ENCODE measurements at regions not wholly inside any gene's neighbourhood (a gene's known extent, or its start where the extent isn't known, plus 50 kb on each side); places are given as distances from the start of the nearest gene placed in this dataset.

- TF ChIP-seq, protein P1, sequence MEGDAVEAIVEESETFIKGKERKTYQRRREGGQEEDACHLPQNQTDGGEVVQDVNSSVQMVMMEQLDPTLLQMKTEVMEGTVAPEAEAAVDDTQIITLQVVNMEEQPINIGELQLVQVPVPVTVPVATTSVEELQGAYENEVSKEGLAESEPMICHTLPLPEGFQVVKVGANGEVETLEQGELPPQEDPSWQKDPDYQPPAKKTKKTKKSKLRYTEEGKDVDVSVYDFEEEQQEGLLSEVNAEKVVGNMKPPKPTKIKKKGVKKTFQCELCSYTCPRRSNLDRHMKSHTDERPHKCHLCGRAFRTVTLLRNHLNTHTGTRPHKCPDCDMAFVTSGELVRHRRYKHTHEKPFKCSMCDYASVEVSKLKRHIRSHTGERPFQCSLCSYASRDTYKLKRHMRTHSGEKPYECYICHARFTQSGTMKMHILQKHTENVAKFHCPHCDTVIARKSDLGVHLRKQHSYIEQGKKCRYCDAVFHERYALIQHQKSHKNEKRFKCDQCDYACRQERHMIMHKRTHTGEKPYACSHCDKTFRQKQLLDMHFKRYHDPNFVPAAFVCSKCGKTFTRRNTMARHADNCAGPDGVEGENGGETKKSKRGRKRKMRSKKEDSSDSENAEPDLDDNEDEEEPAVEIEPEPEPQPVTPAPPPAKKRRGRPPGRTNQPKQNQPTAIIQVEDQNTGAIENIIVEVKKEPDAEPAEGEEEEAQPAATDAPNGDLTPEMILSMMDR (IDR thresholded peaks at IDR 0.05), result no peak
- no peaks in the 10 kb centered on the region for H3K9me3 ChIP-seq
- DNase-seq (no peak), ATAC-seq (no peak)
- H3K27ac ChIP-seq, result no peak overlapping the region
- intact Hi-C loops (cut with DNase I), result no loop called here
- no peaks in the 10 kb centered on the region for H3K36me3 ChIP-seq
- H3K4me1 ChIP-seq, result no peaks in the 10 kb centered on the region
- no peaks in the 10 kb centered on the region for H3K27me3 ChIP-seq (ENCODE audit: low read depth)
- H3K4me3 ChIP-seq, result no peak overlapping the region
Measured at GRCh38 chr5:91528831-91529230, 145.7 kb upstream of the ARRDC3 start.

GRCh38 chr5:91521785-91522184 is 138.7 kb upstream of the ARRDC3 start:
- TF ChIP-seq, protein P1 (IDR thresholded peaks at IDR 0.05), result no peak
- no peaks in the 10 kb centered on the region for H3K4me1 ChIP-seq
- ATAC-seq, result no peak
- no peak for DNase-seq
- H3K27ac ChIP-seq, result no peak overlapping the region
- H3K27me3 ChIP-seq (ENCODE audit: low read depth), result no peaks in the 10 kb centered on the region
- H3K9me3 ChIP-seq, result no peaks in the 10 kb centered on the region
- H3K4me3 ChIP-seq, result no peak overlapping the region
- intact Hi-C loops (cut with DNase I), result no loop called here
- no peaks in the 10 kb centered on the region for H3K36me3 ChIP-seq

DNA sequence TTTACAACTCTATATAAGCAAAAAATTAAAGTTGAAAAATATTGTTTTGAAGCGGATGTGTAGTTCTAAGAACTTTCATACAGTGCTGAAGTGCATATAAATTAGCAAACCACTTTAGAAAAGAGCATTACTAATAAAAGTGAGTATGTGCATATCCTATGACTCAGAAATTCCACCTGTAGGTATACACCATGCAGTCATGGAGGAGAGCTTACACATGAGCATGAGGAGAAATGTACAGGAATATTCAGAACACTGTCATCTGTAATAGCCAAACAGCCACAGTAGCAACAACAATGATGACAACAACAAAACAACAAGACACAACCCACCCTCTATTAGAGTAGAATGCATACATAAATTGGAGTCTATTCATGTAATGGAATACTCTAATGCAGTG is 138.2 kb upstream of the ARRDC3 start:
- TF ChIP-seq, protein P1 (IDR thresholded peaks at IDR 0.05), result no peak
- no peaks in the 10 kb centered on the region for H3K4me1 ChIP-seq
- no peaks in the 10 kb centered on the region for H3K27me3 ChIP-seq (ENCODE audit: low read depth)
- H3K36me3 ChIP-seq, result no peaks in the 10 kb centered on the region
- DNase-seq, result no peak
- H3K4me3 ChIP-seq, result no peak overlapping the region
- H3K9me3 ChIP-seq, result no peaks in the 10 kb centered on the region
- no peak for ATAC-seq
- H3K27ac ChIP-seq, result no peak overlapping the region
- intact Hi-C loops (cut with DNase I), result no loop called here

DNA sequence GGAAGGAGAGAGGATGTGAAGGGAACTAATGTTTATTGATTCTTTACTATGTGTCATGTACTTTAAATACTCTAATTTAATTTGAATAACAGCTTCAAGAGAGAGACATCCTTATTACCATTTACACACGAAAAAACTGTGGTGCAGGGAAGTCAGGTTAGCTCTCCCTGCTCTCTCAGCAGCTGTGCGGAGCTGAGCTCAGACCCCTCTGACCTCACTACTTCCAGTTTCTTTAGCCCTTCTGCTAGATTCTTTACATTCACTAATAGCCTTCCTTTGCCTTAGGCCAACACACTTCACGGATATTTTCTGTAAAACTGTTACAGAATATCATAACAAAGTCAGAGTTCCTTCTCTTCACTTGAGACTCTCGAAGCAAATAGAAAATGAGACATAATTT is 131.3 kb upstream of the ARRDC3 start:
- DNase-seq (no peak), ATAC-seq (no peak)
- H3K4me1 ChIP-seq, result no peaks in the 10 kb centered on the region
- H3K36me3 ChIP-seq, result no peaks in the 10 kb centered on the region
- H3K4me3 ChIP-seq, result no peak overlapping the region
- TF ChIP-seq, protein P1 (IDR thresholded peaks at IDR 0.05), result no peak
- H3K27ac ChIP-seq, result no peak overlapping the region
- intact Hi-C loops (cut with DNase I), result no loop called here
- no peaks in the 10 kb centered on the region for H3K9me3 ChIP-seq
- H3K27me3 ChIP-seq (ENCODE audit: low read depth), result no peaks in the 10 kb centered on the region

- ATAC-seq (no peak), DNase-seq (no peak)
- no peaks in the 10 kb centered on the region for H3K36me3 ChIP-seq
- intact Hi-C loops (cut with DNase I), result no loop called here
- no peak overlapping the region for H3K27ac ChIP-seq
- no peak overlapping the region for H3K4me3 ChIP-seq
- H3K9me3 ChIP-seq, result no peaks in the 10 kb centered on the region
- H3K4me1 ChIP-seq, result no peaks in the 10 kb centered on the region
- TF ChIP-seq, protein P1 (IDR thresholded peaks at IDR 0.05), result no peak
- no peaks in the 10 kb centered on the region for H3K27me3 ChIP-seq (ENCODE audit: low read depth)
Measured at GRCh38 chr5:91503321-91503720, 120.2 kb upstream of the ARRDC3 start.

DNA sequence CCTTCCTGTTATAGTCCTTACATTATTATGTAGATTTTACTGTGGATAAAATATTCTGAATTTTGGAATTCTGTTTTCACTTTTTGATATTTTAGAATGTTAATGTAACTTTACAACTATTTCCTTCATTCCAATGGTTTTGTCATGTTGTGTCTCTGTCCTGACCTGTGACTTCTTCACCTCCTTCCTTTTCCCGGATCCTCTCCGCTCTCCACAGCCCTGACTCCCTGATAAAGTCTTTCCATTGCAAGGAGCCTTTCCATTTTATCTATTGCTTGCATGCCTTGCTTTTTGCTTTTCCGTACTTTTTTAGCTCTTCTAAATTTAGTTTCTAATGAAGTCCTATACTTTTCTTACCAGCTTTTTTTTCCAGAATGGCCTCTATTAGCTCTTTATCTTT is 117.6 kb upstream of the ARRDC3 start:
- no peaks in the 10 kb centered on the region for H3K27me3 ChIP-seq (ENCODE audit: low read depth)
- H3K36me3 ChIP-seq, result no peaks in the 10 kb centered on the region
- TF ChIP-seq, protein P1 (IDR thresholded peaks at IDR 0.05), result no peak
- intact Hi-C loops (cut with DNase I), result no loop called here
- DNase-seq (no peak), ATAC-seq (no peak)
- no peaks in the 10 kb centered on the region for H3K9me3 ChIP-seq
- H3K4me3 ChIP-seq, result no peak overlapping the region
- H3K27ac ChIP-seq, result no peak overlapping the region
- no peaks in the 10 kb centered on the region for H3K4me1 ChIP-seq

All from lower lobe of right lung (tissue), 2 donors.